Activated naive CD8-positive, alpha-beta T cell treated with anti-CD3 and anti-CD28 coated beads, Interleukin-2, amount 50 U/mL, for 24 hours (primary cell): ENCODE measurements at regions not wholly inside any gene's neighbourhood (a gene's known extent, or its start where the extent isn't known, plus 50 kb on each side); places are given as distances from the start of the nearest gene placed in this dataset.
"Not testable (repeated sequence)": the region's sequence is repeated elsewhere in the genome, so short reads cannot be mapped to it uniquely, and the experiment has no call there.

Experiments used
- ATAC-seq: fragments of 150-1000 bp; cut with Tn5 transposase; one replicate; pipeline ENCODE4 v1.10.0; 2021
- DNase-seq: peaks from one replicate; pipeline ENCODE4 v3.0.0; 2021
- H3K27ac Mint-ChIP-seq: one replicate; pipeline ENCODE4 v1.8.0; 2021; ENCODE audit warnings: mild to moderate bottlenecking, mixed read lengths
- H3K27me3 Mint-ChIP-seq: one replicate; pipeline ENCODE4 v1.8.0; 2021; ENCODE audit warnings: mixed read lengths
- H3K36me3 Mint-ChIP-seq: one replicate; pipeline ENCODE4 v1.8.0; 2021; ENCODE audit warnings: low read depth, mixed read lengths
- H3K4me1 Mint-ChIP-seq: one replicate; pipeline ENCODE4 v1.8.0; 2021; ENCODE audit warnings: mixed read lengths
- H3K4me3 Mint-ChIP-seq: one replicate; pipeline ENCODE4 v1.8.0; 2021; ENCODE audit warnings: mild to moderate bottlenecking, moderate library complexity, mixed read lengths
- H3K9me3 Mint-ChIP-seq: one replicate; pipeline ENCODE4 v1.8.0; 2021; ENCODE audit warnings: mixed read lengths

GRCh38 chr5:63213256-63213655, 634.6 kb downstream of the LRRC70 start:
- no peaks in the 10 kb centered on the region for H3K9me3 Mint-ChIP-seq
- no peaks in the 10 kb centered on the region for H3K27me3 Mint-ChIP-seq

GRCh38 chr5:63211448-63212132, 633.0 kb downstream of the LRRC70 start:
- Mint-ChIP-seq H3K27me3 (no peaks in the 10 kb centered on the region), H3K36me3 (no peaks in the 10 kb centered on the region), H3K27ac (no peak overlapping the region), H3K4me1 (no peaks in the 10 kb centered on the region), H3K9me3 (no peaks in the 10 kb centered on the region), H3K4me3 (no peak overlapping the region)
- DNase-seq = no peak
- ATAC-seq = no peak

More at GRCh38 chr5:63213256-63213655, 634.6 kb downstream of the LRRC70 start:
- no peak overlapping the region for H3K4me3 Mint-ChIP-seq
- no peaks in the 10 kb centered on the region for H3K4me1 Mint-ChIP-seq
- DNase-seq (no peak), ATAC-seq (no peak)
- H3K27ac Mint-ChIP-seq = no peak overlapping the region
- no peaks in the 10 kb centered on the region for H3K36me3 Mint-ChIP-seq

GRCh38 chr5:63205976-63206375, 627.4 kb downstream of the LRRC70 start:
- Mint-ChIP-seq H3K4me3 (no peak overlapping the region), H3K27me3 (no peaks in the 10 kb centered on the region), H3K27ac (no peak overlapping the region), H3K36me3 (no peaks in the 10 kb centered on the region), H3K9me3 (no peaks in the 10 kb centered on the region), H3K4me1 (no peaks in the 10 kb centered on the region)
- ATAC-seq = no peak
- DNase-seq = no peak

- Mint-ChIP-seq H3K4me3 (no peak overlapping the region), H3K9me3 (no peaks in the 10 kb centered on the region), H3K4me1 (no peaks in the 10 kb centered on the region), H3K27ac (no peak overlapping the region), H3K27me3 (no peaks in the 10 kb centered on the region), H3K36me3 (no peaks in the 10 kb centered on the region)
- ATAC-seq = no peak
- DNase-seq = no peak
Measured at GRCh38 chr5:63201738-63202137, 623.1 kb downstream of the LRRC70 start.

- H3K4me3 Mint-ChIP-seq = no peak overlapping the region
- no peak overlapping the region for H3K27ac Mint-ChIP-seq
- ATAC-seq (no peak), DNase-seq (no peak)
- no peaks in the 10 kb centered on the region for H3K27me3 Mint-ChIP-seq
- H3K36me3 Mint-ChIP-seq = no peaks in the 10 kb centered on the region
- H3K9me3 Mint-ChIP-seq = no peaks in the 10 kb centered on the region
- H3K4me1 Mint-ChIP-seq = no peaks in the 10 kb centered on the region
Measured at GRCh38 chr5:63194126-63194525, 615.5 kb downstream of the LRRC70 start.

GRCh38 chr5:63180190-63180589, 601.6 kb downstream of the LRRC70 start:
- not testable (repeated sequence) for ATAC-seq

GRCh38 chr5:63175850-63176249, 597.2 kb downstream of the LRRC70 start:
- no peaks in the 10 kb centered on the region for H3K4me1 Mint-ChIP-seq
- DNase-seq (no peak), ATAC-seq (no peak)
- H3K9me3 Mint-ChIP-seq = no peaks in the 10 kb centered on the region
- no peak overlapping the region for H3K4me3 Mint-ChIP-seq
- no peaks in the 10 kb centered on the region for H3K27me3 Mint-ChIP-seq
- no peaks in the 10 kb centered on the region for H3K36me3 Mint-ChIP-seq
- no peak overlapping the region for H3K27ac Mint-ChIP-seq

More at GRCh38 chr5:63180190-63180589, 601.6 kb downstream of the LRRC70 start:
- H3K4me1 Mint-ChIP-seq, H3K9me3 Mint-ChIP-seq, H3K27ac Mint-ChIP-seq, H3K4me3 Mint-ChIP-seq, H3K36me3 Mint-ChIP-seq, DNase-seq, H3K27me3 Mint-ChIP-seq: not testable (repeated sequence)

- H3K27me3 Mint-ChIP-seq = no peaks in the 10 kb centered on the region
- H3K36me3 Mint-ChIP-seq = no peaks in the 10 kb centered on the region
- no peak overlapping the region for H3K27ac Mint-ChIP-seq
- H3K4me1 Mint-ChIP-seq = no peaks in the 10 kb centered on the region
- no peak overlapping the region for H3K4me3 Mint-ChIP-seq
- ATAC-seq (no peak), DNase-seq (no peak)
- no peaks in the 10 kb centered on the region for H3K9me3 Mint-ChIP-seq
Measured at GRCh38 chr5:63170486-63170885, 591.9 kb downstream of the LRRC70 start.

GRCh38 chr5:63164838-63165535, 586.4 kb downstream of the LRRC70 start:
- H3K9me3 Mint-ChIP-seq = no peaks in the 10 kb centered on the region
- no peaks in the 10 kb centered on the region for H3K36me3 Mint-ChIP-seq
- no peaks in the 10 kb centered on the region for H3K27me3 Mint-ChIP-seq
- ATAC-seq (no peak), DNase-seq (no peak)
- H3K4me1 Mint-ChIP-seq = no peaks in the 10 kb centered on the region
- no peak overlapping the region for H3K27ac Mint-ChIP-seq
- H3K4me3 Mint-ChIP-seq = no peak overlapping the region

GRCh38 chr5:63164339-63164738, 585.7 kb downstream of the LRRC70 start:
- H3K27ac Mint-ChIP-seq = no peak overlapping the region
- H3K4me1 Mint-ChIP-seq = no peaks in the 10 kb centered on the region
- H3K4me3 Mint-ChIP-seq = no peak overlapping the region
- no peaks in the 10 kb centered on the region for H3K36me3 Mint-ChIP-seq
- H3K27me3 Mint-ChIP-seq = no peaks in the 10 kb centered on the region
- ATAC-seq (no peak), DNase-seq (no peak)
- H3K9me3 Mint-ChIP-seq = no peaks in the 10 kb centered on the region

GRCh38 chr5:63155310-63155631, 576.7 kb downstream of the LRRC70 start:
- no peaks in the 10 kb centered on the region for H3K27me3 Mint-ChIP-seq
- H3K36me3 Mint-ChIP-seq = no peaks in the 10 kb centered on the region
- H3K9me3 Mint-ChIP-seq = no peaks in the 10 kb centered on the region
- H3K4me1 Mint-ChIP-seq = no peaks in the 10 kb centered on the region
- no peak overlapping the region for H3K27ac Mint-ChIP-seq
- no peak overlapping the region for H3K4me3 Mint-ChIP-seq
- no peak for ATAC-seq
- no peak for DNase-seq

GRCh38 chr5:63154476-63155309, 576.1 kb downstream of the LRRC70 start:
- H3K4me1 Mint-ChIP-seq = no peaks in the 10 kb centered on the region
- ATAC-seq (no peak), DNase-seq (no peak)
- H3K36me3 Mint-ChIP-seq = no peaks in the 10 kb centered on the region
- H3K9me3 Mint-ChIP-seq = no peaks in the 10 kb centered on the region
- no peaks in the 10 kb centered on the region for H3K27me3 Mint-ChIP-seq
- no peak overlapping the region for H3K4me3 Mint-ChIP-seq
- H3K27ac Mint-ChIP-seq = no peak overlapping the region

- Mint-ChIP-seq H3K36me3 (no peaks in the 10 kb centered on the region), H3K4me1 (no peaks in the 10 kb centered on the region), H3K9me3 (no peaks in the 10 kb centered on the region), H3K4me3 (no peak overlapping the region), H3K27ac (no peak overlapping the region), H3K27me3 (no peaks in the 10 kb centered on the region)
- DNase-seq = no peak
- no peak for ATAC-seq
Measured at GRCh38 chr5:63152871-63153270, 574.3 kb downstream of the LRRC70 start.

- Mint-ChIP-seq H3K9me3 (no peaks in the 10 kb centered on the region), H3K4me3 (no peak overlapping the region), H3K4me1 (no peaks in the 10 kb centered on the region), H3K36me3 (no peaks in the 10 kb centered on the region), H3K27me3 (no peaks in the 10 kb centered on the region), H3K27ac (no peak overlapping the region)
- ATAC-seq = no peak
- no peak for DNase-seq
Measured at GRCh38 chr5:63145167-63145566, 566.5 kb downstream of the LRRC70 start.

GRCh38 chr5:63141591-63141990, 563.0 kb downstream of the LRRC70 start:
- no peak for ATAC-seq
- H3K9me3 Mint-ChIP-seq = no peaks in the 10 kb centered on the region
- no peaks in the 10 kb centered on the region for H3K27me3 Mint-ChIP-seq
- H3K4me3 Mint-ChIP-seq = no peak overlapping the region
- H3K36me3 Mint-ChIP-seq = no peaks in the 10 kb centered on the region
- no peak for DNase-seq
- no peak overlapping the region for H3K27ac Mint-ChIP-seq
- no peaks in the 10 kb centered on the region for H3K4me1 Mint-ChIP-seq
